ENCODE measurements at regions not wholly inside any gene's neighbourhood (a gene's known extent, or its start where the extent isn't known, plus 50 kb on each side); places are given as distances from the start of the nearest gene placed in this dataset.

DNA sequence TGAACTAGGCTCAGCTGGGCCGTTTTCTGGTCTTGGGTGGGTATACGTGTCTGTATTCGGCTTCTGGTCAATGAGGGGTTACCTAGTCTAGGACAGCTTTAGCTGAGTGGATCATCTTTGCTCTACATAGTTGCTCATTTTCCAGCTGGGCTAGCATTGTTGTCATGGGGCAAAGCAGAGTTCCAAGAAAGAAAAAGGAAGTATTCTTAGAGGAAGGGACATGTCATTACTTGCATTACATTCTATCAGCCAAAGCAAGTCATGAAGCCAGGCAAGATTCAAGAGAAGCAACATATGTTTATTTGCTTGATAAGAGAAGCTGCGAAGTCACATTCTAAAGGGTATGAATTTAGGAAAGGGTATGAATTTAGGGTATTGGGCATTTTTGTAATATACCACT is 396.5 kb downstream of the ZNF608 start (continued):
- TF ChIP-seq, protein P1, sequence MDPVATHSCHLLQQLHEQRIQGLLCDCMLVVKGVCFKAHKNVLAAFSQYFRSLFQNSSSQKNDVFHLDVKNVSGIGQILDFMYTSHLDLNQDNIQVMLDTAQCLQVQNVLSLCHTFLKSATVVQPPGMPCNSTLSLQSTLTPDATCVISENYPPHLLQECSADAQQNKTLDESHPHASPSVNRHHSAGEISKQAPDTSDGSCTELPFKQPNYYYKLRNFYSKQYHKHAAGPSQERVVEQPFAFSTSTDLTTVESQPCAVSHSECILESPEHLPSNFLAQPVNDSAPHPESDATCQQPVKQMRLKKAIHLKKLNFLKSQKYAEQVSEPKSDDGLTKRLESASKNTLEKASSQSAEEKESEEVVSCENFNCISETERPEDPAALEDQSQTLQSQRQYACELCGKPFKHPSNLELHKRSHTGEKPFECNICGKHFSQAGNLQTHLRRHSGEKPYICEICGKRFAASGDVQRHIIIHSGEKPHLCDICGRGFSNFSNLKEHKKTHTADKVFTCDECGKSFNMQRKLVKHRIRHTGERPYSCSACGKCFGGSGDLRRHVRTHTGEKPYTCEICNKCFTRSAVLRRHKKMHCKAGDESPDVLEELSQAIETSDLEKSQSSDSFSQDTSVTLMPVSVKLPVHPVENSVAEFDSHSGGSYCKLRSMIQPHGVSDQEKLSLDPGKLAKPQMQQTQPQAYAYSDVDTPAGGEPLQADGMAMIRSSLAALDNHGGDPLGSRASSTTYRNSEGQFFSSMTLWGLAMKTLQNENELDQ (tag by site-specific recombination; IDR thresholded peaks at IDR 0.05; ENCODE audit: low read depth) = no peak
- TF ChIP-seq ZNF670 (tag by site-specific recombination; IDR thresholded peaks at IDR 0.05; ENCODE audit: low read depth) (no peak), PRDM1 (tag by site-specific recombination; IDR thresholded peaks at IDR 0.05) (no peak), RBAK (tag by site-specific recombination; IDR thresholded peaks at IDR 0.05) (no peak), REPIN1 (tag by site-specific recombination; IDR thresholded peaks at IDR 0.05; ENCODE audit: low read depth) (no peak), ZNF132 (tag by site-specific recombination; IDR thresholded peaks at IDR 0.05; ENCODE audit: borderline replicate concordance) (no peak), KLF8 (tag by site-specific recombination; IDR thresholded peaks at IDR 0.05) (no peak)

DNA sequence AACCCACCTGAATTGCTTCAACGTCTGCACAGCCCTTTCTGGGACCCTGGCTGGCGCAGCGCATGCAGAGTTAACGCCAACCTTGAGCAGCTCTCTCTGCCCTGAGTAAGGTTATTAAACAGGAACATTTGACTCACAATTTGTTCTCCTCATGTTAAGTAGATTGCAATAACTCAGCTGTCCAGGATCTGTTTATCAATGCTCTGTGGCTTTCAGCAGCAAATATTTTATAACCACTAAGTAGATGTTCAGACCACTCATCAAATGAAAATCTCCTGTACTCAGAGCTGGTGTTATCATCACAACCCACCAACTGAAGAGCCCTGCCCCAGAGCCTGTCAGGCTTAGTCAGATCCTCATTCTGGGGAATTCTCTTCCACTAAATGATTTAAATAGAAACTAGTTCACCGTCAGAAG is 403.0 kb downstream of the ZNF608 start:
- no peak overlapping the region for H3K4me3 ChIP-seq (ENCODE audit: low read depth, low read length)
- ChIA-PET CTCF (no interaction called here), POLR2A (no interaction called here)
- H3K36me3 ChIP-seq (ENCODE audit: control insufficient read depth in 2 of 2, insufficient read depth in 1 of 2, low read length in 2 of 2) = no peaks in the 10 kb centered on the region
- no peak overlapping the region for H3K27ac ChIP-seq (ENCODE audit: extremely low read depth, low read depth, low read length)
- no peaks in the 10 kb centered on the region for H3K4me1 ChIP-seq (ENCODE audit: control insufficient read depth, insufficient read depth, low read length)
- no peaks in the 10 kb centered on the region for H3K9me3 ChIP-seq (ENCODE audit: control insufficient read depth, insufficient read depth, low read depth, low read length)
- no peak for TF ChIP-seq ZNF2 (tag by site-specific recombination; IDR thresholded peaks at IDR 0.05)
- TF ChIP-seq ZNF169 (tag by site-specific recombination; IDR thresholded peaks at IDR 0.05) = no peak
- no peak for TF ChIP-seq ZIC2 (tag by site-specific recombination; IDR thresholded peaks at IDR 0.05)
- TF ChIP-seq, protein P2, sequence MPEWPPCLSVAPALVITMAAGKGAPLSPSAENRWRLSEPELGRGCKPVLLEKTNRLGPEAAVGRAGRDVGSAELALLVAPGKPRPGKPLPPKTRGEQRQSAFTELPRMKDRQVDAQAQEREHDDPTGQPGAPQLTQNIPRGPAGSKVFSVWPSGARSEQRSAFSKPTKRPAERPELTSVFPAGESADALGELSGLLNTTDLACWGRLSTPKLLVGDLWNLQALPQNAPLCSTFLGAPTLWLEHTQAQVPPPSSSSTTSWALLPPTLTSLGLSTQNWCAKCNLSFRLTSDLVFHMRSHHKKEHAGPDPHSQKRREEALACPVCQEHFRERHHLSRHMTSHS (tag by site-specific recombination; IDR thresholded peaks at IDR 0.05) = no peak
- TF ChIP-seq IKZF3 (tag by site-specific recombination; IDR thresholded peaks at IDR 0.05) = no peak
- TF ChIP-seq ZNF114 (tag by site-specific recombination; IDR thresholded peaks at IDR 0.05) = no peak
- TF ChIP-seq ZNF416 (tag by site-specific recombination; IDR thresholded peaks at IDR 0.05) = no peak

DNA sequence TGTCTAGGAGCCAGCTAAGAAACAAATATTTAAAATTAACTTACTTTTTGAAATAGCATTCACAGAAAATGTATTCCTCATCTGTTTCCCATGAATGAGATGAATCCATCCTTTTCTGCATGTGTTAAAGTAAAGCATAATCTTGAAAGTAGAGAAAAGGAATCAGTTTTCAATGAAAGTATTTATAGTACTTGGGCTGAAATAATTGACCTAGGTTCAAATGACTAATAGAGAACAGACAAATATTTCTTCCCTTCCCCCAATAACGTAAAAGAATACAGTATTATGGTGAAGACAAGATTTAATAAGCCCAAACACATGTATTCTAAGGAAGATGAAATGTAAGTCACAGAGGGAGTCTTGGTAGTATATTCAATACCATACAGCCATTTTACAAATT is 403.5 kb downstream of the ZNF608 start:
- POLR2A ChIA-PET = no interaction called here
- no peaks in the 10 kb centered on the region for H3K36me3 ChIP-seq (ENCODE audit: control insufficient read depth in 2 of 2, insufficient read depth in 1 of 2, low read length in 2 of 2)
- no peak for TF ChIP-seq PRDM1 (tag by site-specific recombination; IDR thresholded peaks at IDR 0.05)
- TF ChIP-seq ZNF549 (tag by site-specific recombination; IDR thresholded peaks at IDR 0.05) = no peak
- no peak for TF ChIP-seq ZNF664 (tag by site-specific recombination; IDR thresholded peaks at IDR 0.05)
- TF ChIP-seq ZFP69B (tag by site-specific recombination; IDR thresholded peaks at IDR 0.05) = no peak
- no peak for TF ChIP-seq MYNN (tag by site-specific recombination; IDR thresholded peaks at IDR 0.05; ENCODE audit: borderline replicate concordance)
- no peak for TF ChIP-seq WT1 (tag by site-specific recombination; IDR thresholded peaks at IDR 0.05)
- no peak for TF ChIP-seq ZNF660 (tag by site-specific recombination; IDR thresholded peaks at IDR 0.05)
- no peak for TF ChIP-seq ZNF24 (tag by site-specific recombination; IDR thresholded peaks at IDR 0.05)
- H3K4me3 ChIP-seq (ENCODE audit: low read depth, low read length) = no peak overlapping the region
- H3K9me3 ChIP-seq (ENCODE audit: control insufficient read depth, insufficient read depth, low read depth, low read length) = no peaks in the 10 kb centered on the region
- CTCF ChIA-PET = no interaction called here
- no peak overlapping the region for H3K27ac ChIP-seq (ENCODE audit: extremely low read depth, low read depth, low read length)
- no peaks in the 10 kb centered on the region for H3K4me1 ChIP-seq (ENCODE audit: control insufficient read depth, insufficient read depth, low read length)

Measured in HEK293 (cell line).